ENCODE measurements at regions not wholly inside any gene's neighbourhood (a gene's known extent, or its start where the extent isn't known, plus 50 kb on each side); places are given as distances from the start of the nearest gene placed in this dataset.

DNA sequence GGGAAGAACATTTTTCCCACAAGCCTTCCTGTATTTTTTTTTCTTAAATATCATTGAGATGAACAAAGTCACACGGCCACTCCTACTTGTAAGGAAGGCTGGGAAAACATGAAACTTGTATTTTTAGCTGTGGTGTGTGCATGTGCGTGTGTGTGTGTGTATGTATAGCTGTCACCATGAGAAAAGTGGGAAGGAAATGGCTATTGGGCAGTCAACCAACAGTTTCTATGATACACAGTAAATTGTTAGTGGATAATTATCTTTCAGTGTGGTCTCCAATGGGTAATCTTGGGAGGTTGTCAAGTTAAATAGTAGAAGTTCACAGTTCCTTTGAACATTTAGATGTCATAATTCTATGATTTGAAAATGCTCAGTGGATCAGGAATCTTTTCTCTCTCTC lies 132.7 kb upstream of the USP24 start:
- no peak overlapping the region for H3K4me3 Mint-ChIP-seq (ENCODE audit: low read depth)
- H3K27me3 Mint-ChIP-seq (ENCODE audit: low read depth), result peaks cover 11% of the 10 kb centered on the region
- no peaks in the 10 kb centered on the region for H3K9me3 Mint-ChIP-seq
- no peaks in the 10 kb centered on the region for H3K4me1 Mint-ChIP-seq (ENCODE audit: low read depth)
- DNase-seq (ENCODE audit: low spot score), result no peak
- H3K27ac Mint-ChIP-seq, result no peak overlapping the region
- intact Hi-C loops (cut with micrococcal nuclease), result no loop called here
- no peaks in the 10 kb centered on the region for H3K36me3 Mint-ChIP-seq (ENCODE audit: low read depth)

DNA sequence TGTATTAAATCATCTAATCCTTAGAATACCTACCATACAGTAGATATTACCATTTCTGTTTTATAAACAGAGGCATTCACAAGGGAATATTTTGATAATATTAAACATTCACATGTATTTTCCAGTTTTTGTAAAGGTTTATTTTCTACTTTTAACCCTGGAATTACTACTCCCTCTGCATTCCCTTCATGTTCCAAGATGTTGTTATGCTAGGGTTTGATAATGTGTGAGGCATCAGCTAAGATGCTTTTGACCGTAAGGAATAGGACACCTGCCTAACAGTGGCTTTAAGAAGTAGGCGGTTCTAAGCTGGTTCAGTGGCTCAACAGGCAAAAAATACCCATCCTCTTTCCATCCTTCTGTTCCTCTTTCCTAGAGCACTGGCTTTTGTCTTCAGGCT lies 131.9 kb upstream of the USP24 start:
- intact Hi-C loops (cut with micrococcal nuclease), result no loop called here
- Mint-ChIP-seq H3K9me3 (no peaks in the 10 kb centered on the region), H3K36me3 (ENCODE audit: low read depth) (no peaks in the 10 kb centered on the region), H3K4me3 (ENCODE audit: low read depth) (no peak overlapping the region), H3K4me1 (ENCODE audit: low read depth) (no peaks in the 10 kb centered on the region), H3K27ac (no peak overlapping the region), H3K27me3 (ENCODE audit: low read depth) (peaks cover 11% of the 10 kb centered on the region)
- DNase-seq (ENCODE audit: low spot score), result no peak

DNA sequence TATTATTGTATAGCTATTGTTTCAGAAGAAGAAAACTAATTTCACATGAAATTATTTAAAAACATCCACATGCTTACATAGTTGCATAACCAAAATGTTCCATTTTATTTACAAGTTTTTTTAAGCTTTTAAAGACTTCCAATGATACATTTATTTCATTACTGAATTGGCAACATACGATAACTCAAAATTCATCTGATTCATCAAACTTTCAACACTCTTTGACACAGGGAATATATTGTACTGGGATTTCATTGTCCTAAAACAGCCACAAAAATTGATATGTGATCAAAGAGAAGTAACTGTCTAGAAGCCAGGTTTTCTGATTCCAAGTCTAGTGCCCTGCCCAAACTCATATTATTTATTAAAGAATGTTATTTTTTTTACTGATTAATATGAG lies 131.4 kb upstream of the USP24 start:
- intact Hi-C loops (cut with micrococcal nuclease), result no loop called here
- H3K4me1 Mint-ChIP-seq (ENCODE audit: low read depth), result no peaks in the 10 kb centered on the region
- peaks cover 15% of the 10 kb centered on the region for H3K27me3 Mint-ChIP-seq (ENCODE audit: low read depth)
- no peak for DNase-seq (ENCODE audit: low spot score)
- H3K9me3 Mint-ChIP-seq, result no peaks in the 10 kb centered on the region
- H3K36me3 Mint-ChIP-seq (ENCODE audit: low read depth), result no peaks in the 10 kb centered on the region
- no peak overlapping the region for H3K27ac Mint-ChIP-seq
- no peak overlapping the region for H3K4me3 Mint-ChIP-seq (ENCODE audit: low read depth)

DNA sequence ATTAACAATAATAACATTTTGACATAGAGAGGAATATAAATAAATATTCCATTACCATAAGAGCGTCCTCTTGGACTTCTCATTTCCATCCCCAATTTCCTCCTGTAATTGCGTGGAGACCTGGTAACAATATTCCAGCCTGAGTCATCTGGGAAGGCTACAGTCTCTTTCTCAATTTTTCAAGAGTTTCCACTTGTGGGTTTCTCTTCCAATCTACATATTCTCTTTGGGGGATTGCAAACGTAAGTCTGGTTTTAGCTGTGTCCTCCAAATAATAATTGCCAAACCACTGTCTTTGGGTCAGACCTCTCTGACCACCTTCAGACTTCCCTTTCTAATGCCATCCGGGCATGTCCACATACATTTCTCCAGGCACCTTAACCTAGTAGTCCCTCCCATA lies 124.5 kb upstream of the USP24 start:
- H3K27me3 Mint-ChIP-seq (ENCODE audit: low read depth), result peaks cover 9% of the 10 kb centered on the region
- peaks cover 7% of the 10 kb centered on the region for H3K4me1 Mint-ChIP-seq (ENCODE audit: low read depth)
- H3K9me3 Mint-ChIP-seq, result no peaks in the 10 kb centered on the region
- no peak for DNase-seq (ENCODE audit: low spot score)
- H3K4me3 Mint-ChIP-seq (ENCODE audit: low read depth), result no peak overlapping the region
- intact Hi-C loops (cut with micrococcal nuclease), result no loop called here
- no peak overlapping the region for H3K27ac Mint-ChIP-seq
- no peaks in the 10 kb centered on the region for H3K36me3 Mint-ChIP-seq (ENCODE audit: low read depth)

DNA sequence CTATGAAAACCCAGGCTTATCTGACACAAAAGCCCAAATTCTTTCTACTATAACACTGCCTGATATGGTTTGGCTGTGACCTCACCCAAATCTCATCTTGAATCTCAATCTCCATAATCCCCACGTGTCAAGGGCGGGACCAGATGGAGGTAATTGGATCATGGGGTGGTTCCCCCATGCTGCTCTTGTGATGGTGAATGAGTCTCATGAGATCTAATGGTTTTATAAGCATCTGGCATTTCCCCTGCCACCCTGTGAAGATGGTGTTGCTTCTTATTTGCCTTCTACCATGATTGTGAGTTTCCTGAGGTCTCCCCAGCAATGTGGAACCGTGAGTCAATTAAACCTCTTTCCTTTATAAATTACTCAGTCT lies 123.3 kb upstream of the USP24 start:
- intact Hi-C loops (cut with micrococcal nuclease), result loop anchor here (1.0 kb wide), 3 partner anchors 51 to 267 kb away; no protein-coding TSS in a partner anchor
- H3K27me3 Mint-ChIP-seq (ENCODE audit: low read depth), result peaks cover 9% of the 10 kb centered on the region
- no peaks in the 10 kb centered on the region for H3K9me3 Mint-ChIP-seq
- H3K36me3 Mint-ChIP-seq (ENCODE audit: low read depth), result no peaks in the 10 kb centered on the region
- H3K4me1 Mint-ChIP-seq (ENCODE audit: low read depth), result peaks cover 14% of the 10 kb centered on the region
- no peak for DNase-seq (ENCODE audit: low spot score)
- H3K4me3 Mint-ChIP-seq (ENCODE audit: low read depth), result no peak overlapping the region
- no peak overlapping the region for H3K27ac Mint-ChIP-seq

DNA sequence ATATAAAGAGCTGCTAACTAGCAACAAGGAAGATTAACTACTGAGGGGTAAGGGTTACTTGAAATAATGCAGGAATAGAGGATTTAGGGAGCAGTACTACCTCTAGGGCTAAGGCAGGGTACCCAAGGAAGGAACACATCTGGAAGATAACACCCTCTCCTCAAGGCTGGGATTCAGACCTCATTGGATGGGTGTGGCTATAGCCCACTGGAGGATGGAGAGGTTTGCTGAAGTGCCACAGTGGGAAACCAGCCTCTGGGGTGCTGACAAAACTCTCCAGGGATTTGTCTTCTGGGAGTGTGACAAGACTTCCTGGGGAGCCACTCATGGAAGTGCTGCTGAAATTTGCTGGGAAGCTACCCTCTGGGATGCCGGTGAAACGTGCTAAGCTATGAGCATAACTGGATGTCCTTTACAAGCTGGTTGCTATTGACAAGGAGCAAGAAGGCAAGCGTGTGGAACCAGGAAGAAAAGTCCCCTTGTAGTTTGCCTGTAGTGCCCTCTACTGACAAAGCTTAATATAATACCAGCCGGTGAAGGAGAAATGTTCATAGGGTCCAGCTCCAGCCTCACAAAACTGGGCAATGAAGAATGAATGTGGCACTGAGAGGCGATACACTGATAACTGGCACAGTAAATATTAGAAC lies 122.8 kb upstream of the USP24 start:
- Mint-ChIP-seq H3K36me3 (ENCODE audit: low read depth) (no peaks in the 10 kb centered on the region), H3K9me3 (no peaks in the 10 kb centered on the region), H3K4me3 (ENCODE audit: low read depth) (no peak overlapping the region), H3K4me1 (ENCODE audit: low read depth) (peaks cover 14% of the 10 kb centered on the region), H3K27me3 (ENCODE audit: low read depth) (peaks cover 7% of the 10 kb centered on the region), H3K27ac (no peak overlapping the region)
- intact Hi-C loops (cut with micrococcal nuclease), result loop anchor here (1.0 kb wide), 3 partner anchors 51 to 267 kb away; no protein-coding TSS in a partner anchor
- peak; percentile 9 for DNase-seq (ENCODE audit: low spot score)

DNA sequence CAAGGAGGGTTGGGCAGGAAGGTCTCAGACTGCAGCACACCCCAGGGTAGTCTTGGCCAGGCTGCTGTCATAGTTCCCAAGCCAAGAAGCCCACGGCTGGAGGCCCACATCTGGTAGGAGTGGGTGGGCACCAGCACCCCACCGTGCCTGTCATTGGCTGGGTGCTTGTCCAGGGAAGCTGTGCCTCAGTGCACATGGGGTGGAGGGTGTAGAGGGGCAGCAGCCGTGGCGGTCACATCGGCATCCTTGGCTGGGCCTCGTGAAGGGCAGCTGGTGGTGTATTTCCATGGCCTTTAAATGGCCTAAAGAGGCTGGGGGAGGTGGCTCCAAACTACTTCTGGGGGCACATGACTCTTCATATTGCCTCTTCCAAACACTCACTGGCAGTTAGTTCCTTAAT lies 119.6 kb upstream of the USP24 start:
- no peaks in the 10 kb centered on the region for H3K36me3 Mint-ChIP-seq (ENCODE audit: low read depth)
- H3K4me1 Mint-ChIP-seq (ENCODE audit: low read depth), result peaks cover 14% of the 10 kb centered on the region
- no peak overlapping the region for H3K4me3 Mint-ChIP-seq (ENCODE audit: low read depth)
- no peaks in the 10 kb centered on the region for H3K9me3 Mint-ChIP-seq
- DNase-seq (ENCODE audit: low spot score), result no peak
- intact Hi-C loops (cut with micrococcal nuclease), result no loop called here
- no peaks in the 10 kb centered on the region for H3K27me3 Mint-ChIP-seq (ENCODE audit: low read depth)
- no peak overlapping the region for H3K27ac Mint-ChIP-seq

DNA sequence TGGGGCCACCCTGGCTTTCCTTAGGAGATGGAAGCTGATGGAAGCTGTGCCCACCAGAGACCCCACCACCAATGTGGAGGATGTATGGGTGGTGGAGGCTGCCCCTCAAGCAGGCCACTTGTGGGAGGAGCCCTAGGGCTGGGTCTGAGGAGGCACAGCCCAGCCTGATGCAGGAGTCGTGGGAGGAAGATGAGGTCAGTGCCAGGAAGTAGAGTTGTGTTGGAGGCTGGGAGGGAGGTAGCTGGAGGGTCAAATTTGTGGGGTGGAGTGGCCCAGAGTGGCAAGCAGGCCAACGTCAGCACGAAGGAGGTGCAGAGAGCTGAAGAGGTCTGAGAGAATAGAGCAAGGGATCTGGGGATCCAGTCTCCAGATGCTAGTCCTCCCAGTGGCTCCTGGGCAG lies 119.0 kb upstream of the USP24 start:
- H3K4me1 Mint-ChIP-seq (ENCODE audit: low read depth), result peaks cover 14% of the 10 kb centered on the region
- intact Hi-C loops (cut with micrococcal nuclease), result no loop called here
- no peak for DNase-seq (ENCODE audit: low spot score)
- no peaks in the 10 kb centered on the region for H3K27me3 Mint-ChIP-seq (ENCODE audit: low read depth)
- H3K4me3 Mint-ChIP-seq (ENCODE audit: low read depth), result no peak overlapping the region
- no peaks in the 10 kb centered on the region for H3K36me3 Mint-ChIP-seq (ENCODE audit: low read depth)
- no peaks in the 10 kb centered on the region for H3K9me3 Mint-ChIP-seq
- H3K27ac Mint-ChIP-seq, result no peak overlapping the region

DNA sequence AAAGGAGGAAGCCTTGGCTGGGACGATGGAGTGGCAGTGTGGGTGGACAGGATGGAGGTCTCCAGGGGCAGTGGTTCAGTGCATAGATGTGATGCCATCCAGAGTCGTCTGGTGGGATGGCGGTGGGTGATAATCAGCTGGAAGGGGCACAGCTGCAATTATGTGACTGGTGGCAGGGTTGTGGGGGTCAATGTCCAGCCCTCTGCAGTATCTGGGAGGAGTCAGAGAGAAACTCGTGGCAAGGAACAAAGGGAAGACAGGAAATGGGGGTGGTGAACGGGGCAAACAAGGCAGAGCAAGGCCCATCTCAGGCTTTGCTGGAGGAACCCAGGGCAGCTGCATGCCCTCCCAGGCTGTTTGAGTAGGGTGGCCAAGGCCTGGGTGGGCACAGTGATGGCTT lies 118.3 kb upstream of the USP24 start:
- H3K27me3 Mint-ChIP-seq (ENCODE audit: low read depth), result no peaks in the 10 kb centered on the region
- intact Hi-C loops (cut with micrococcal nuclease), result no loop called here
- peaks cover 11% of the 10 kb centered on the region for H3K4me1 Mint-ChIP-seq (ENCODE audit: low read depth)
- no peaks in the 10 kb centered on the region for H3K36me3 Mint-ChIP-seq (ENCODE audit: low read depth)
- DNase-seq (ENCODE audit: low spot score), result no peak
- no peak overlapping the region for H3K27ac Mint-ChIP-seq
- no peak overlapping the region for H3K4me3 Mint-ChIP-seq (ENCODE audit: low read depth)
- H3K9me3 Mint-ChIP-seq, result no peaks in the 10 kb centered on the region

DNA sequence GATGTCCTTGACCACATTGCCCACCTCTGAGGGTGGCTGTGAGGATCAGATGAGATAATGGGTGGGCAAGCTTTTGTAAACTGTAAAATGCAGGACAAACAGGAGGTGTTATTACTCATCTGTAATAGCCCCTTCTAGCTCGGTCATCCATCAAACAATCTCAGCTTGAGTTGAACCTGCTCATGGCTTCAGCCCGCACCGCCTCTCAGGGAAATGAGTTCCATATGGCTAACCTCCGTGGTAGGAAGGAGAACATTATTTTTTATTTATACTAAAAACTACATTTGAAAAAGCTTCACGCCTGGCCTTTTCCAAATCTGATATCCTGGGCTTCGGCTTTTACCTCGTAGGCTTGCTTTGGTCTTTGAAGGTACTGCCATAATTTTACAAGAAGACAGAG lies 116.2 kb upstream of the USP24 start:
- Mint-ChIP-seq H3K9me3 (no peaks in the 10 kb centered on the region), H3K36me3 (ENCODE audit: low read depth) (no peaks in the 10 kb centered on the region), H3K27me3 (ENCODE audit: low read depth) (peaks cover 10% of the 10 kb centered on the region), H3K27ac (no peak overlapping the region), H3K4me3 (ENCODE audit: low read depth) (no peak overlapping the region), H3K4me1 (ENCODE audit: low read depth) (peaks cover 7% of the 10 kb centered on the region)
- intact Hi-C loops (cut with micrococcal nuclease), result no loop called here
- no peak for DNase-seq (ENCODE audit: low spot score)

DNA sequence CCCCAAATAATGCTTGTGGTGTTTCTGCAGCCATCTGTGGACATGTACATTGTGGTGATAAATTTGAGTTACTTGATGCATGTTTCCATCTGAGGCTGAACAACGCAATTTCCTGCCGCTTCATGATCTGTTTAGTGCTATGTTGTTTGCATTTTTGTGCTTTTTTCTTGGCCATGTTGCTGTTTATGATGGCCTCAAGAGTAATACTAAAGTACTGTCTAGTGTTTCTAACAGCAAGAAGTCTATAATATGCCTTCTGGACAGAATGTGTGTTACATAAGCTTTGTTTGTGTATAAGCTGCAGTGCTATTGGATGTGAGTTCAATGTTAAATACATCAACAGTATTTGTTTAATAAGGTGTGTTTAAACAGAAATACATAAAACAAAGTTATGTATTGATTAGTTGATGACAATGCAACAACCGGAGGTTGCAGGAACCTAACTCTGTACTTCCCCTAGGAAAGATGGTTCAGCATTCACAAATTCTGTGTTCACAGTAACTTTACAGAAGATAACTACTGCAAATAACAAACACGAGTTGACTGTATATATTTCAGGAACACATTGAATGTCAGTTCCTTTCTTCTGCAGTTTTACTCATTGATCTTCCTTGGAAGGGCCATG lies 114.8 kb upstream of the USP24 start:
- DNase-seq (ENCODE audit: low spot score), result no peak
- Mint-ChIP-seq H3K9me3 (no peaks in the 10 kb centered on the region), H3K27me3 (ENCODE audit: low read depth) (peaks cover 10% of the 10 kb centered on the region), H3K4me3 (ENCODE audit: low read depth) (no peak overlapping the region), H3K4me1 (ENCODE audit: low read depth) (peaks cover 7% of the 10 kb centered on the region), H3K27ac (no peak overlapping the region), H3K36me3 (ENCODE audit: low read depth) (no peaks in the 10 kb centered on the region)
- intact Hi-C loops (cut with micrococcal nuclease), result no loop called here

DNA sequence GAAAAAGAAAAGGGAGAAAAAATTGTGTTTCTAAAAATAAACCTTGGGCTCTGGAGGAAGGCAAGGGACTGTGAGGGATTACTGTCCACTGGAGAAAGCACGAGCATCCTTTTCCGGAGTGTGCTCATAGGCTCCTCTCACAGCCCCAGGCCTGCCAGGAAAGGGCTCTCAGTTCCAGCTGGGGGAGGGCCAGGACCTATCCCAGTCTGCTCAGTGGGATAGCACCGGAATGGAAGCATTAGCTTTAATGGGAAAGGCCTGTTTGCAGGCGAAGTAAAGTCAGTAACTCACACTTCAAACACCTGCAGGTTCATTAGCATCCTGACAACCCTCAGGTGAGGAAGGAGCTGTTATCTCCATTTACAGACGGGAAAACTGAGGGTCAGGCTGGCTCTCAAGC lies 113.9 kb upstream of the USP24 start:
- no peak overlapping the region for H3K27ac Mint-ChIP-seq
- H3K4me1 Mint-ChIP-seq (ENCODE audit: low read depth), result peaks cover 3% of the 10 kb centered on the region
- H3K4me3 Mint-ChIP-seq (ENCODE audit: low read depth), result no peak overlapping the region
- H3K9me3 Mint-ChIP-seq, result no peaks in the 10 kb centered on the region
- H3K36me3 Mint-ChIP-seq (ENCODE audit: low read depth), result no peaks in the 10 kb centered on the region
- H3K27me3 Mint-ChIP-seq (ENCODE audit: low read depth), result peaks cover 10% of the 10 kb centered on the region
- intact Hi-C loops (cut with micrococcal nuclease), result no loop called here
- no peak for DNase-seq (ENCODE audit: low spot score)

DNA sequence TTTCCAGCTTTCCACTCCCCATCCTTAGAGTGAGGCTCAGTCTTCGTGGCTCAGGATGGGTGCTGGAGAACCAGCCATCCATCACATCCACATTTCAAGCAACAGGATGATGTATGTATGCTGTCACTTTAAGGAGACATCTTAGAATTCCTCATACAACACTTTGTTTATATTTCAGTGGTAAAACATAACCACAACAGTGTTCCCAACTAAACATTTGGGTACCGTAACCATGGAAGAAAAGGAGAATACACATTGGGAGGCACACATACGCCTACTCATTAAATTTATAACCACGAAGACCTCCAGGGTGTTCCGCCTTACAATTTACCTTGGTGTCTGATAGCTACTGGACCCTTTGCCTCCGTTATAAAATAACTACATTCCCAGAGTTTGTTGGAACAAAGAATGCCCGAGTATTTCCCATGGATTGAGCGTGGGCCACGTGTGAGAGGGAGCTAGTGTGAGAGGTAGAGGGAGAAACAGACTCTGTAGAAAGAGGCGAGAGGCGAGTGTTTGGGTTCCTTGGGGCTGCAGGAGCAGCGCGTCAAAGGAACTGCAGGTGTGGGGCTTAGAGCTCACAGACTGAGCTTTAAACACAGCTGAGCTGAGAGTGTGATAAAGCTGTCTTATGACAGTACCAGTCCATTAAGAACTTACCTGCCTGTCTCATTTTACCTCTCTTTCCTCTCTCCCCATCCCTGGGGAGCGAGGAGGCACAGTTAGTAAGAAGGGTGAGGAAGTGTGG lies 111.5 kb upstream of the USP24 start:
- no peaks in the 10 kb centered on the region for H3K4me1 Mint-ChIP-seq (ENCODE audit: low read depth)
- no peak overlapping the region for H3K4me3 Mint-ChIP-seq (ENCODE audit: low read depth)
- DNase-seq (ENCODE audit: low spot score), result no peak
- H3K27me3 Mint-ChIP-seq (ENCODE audit: low read depth), result peaks cover 10% of the 10 kb centered on the region
- H3K9me3 Mint-ChIP-seq, result no peaks in the 10 kb centered on the region
- no peak overlapping the region for H3K27ac Mint-ChIP-seq
- no peaks in the 10 kb centered on the region for H3K36me3 Mint-ChIP-seq (ENCODE audit: low read depth)
- intact Hi-C loops (cut with micrococcal nuclease), result no loop called here
